ENCODE measurements at regions not wholly inside any gene's neighbourhood (a gene's known extent, or its start where the extent isn't known, plus 50 kb on each side); places are given as distances from the start of the nearest gene placed in this dataset.

DNA sequence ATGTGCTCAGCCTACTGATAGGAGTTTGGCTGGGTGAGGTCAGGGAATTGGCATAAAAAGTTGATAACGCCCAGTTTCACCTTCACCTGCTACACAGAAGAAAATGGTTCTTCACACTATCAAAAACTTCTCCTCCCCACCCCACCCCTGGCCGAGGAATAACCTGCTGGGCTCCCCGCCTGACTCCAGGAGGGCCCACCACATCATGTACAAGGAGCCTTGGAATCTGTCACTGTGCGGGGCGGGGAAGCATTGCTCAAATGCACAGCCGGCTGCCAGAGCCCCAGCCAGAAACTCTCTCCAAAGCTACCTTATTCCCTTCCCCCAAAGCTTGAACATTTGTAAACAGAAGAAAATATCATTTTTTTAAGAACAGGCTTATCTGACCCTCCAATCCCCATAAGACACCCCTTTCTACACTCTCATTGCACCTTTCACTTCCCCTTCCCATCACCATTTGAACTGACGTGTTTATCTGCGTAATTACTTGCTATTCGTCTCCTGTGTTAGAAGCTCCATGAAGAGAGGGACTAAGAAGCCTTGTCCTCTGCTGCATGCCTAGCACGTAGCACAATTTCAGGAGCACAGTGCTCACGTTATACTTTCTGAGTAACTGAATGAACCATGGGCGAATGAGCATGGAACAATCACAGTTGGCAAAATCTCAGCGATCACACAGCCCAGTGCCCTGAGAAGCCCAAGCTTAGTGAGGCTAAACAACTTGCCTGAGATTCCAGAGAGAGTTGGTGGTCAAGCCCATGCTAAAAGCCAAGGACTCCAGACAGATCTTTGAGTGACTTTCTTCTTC lies 82.9 kb downstream of the HES1 start:
- Mint-ChIP-seq H3K27ac (ENCODE audit: unreplicated experiment) (no peak overlapping the region), H3K36me3 (ENCODE audit: unreplicated experiment) (no peaks in the 10 kb centered on the region), H3K27me3 (ENCODE audit: unreplicated experiment) (peaks cover 76% of the 10 kb centered on the region), H3K9me3 (ENCODE audit: unreplicated experiment) (no peaks in the 10 kb centered on the region), H3K4me3 (ENCODE audit: unreplicated experiment) (no peak overlapping the region), H3K4me1 (ENCODE audit: unreplicated experiment) (no peaks in the 10 kb centered on the region)
- no peak for DNase-seq (ENCODE audit: extremely low spot score, unreplicated experiment)
- TF ChIP-seq, protein P1, sequence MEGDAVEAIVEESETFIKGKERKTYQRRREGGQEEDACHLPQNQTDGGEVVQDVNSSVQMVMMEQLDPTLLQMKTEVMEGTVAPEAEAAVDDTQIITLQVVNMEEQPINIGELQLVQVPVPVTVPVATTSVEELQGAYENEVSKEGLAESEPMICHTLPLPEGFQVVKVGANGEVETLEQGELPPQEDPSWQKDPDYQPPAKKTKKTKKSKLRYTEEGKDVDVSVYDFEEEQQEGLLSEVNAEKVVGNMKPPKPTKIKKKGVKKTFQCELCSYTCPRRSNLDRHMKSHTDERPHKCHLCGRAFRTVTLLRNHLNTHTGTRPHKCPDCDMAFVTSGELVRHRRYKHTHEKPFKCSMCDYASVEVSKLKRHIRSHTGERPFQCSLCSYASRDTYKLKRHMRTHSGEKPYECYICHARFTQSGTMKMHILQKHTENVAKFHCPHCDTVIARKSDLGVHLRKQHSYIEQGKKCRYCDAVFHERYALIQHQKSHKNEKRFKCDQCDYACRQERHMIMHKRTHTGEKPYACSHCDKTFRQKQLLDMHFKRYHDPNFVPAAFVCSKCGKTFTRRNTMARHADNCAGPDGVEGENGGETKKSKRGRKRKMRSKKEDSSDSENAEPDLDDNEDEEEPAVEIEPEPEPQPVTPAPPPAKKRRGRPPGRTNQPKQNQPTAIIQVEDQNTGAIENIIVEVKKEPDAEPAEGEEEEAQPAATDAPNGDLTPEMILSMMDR (IDR thresholded peaks at IDR 0.05), result no peak

DNA sequence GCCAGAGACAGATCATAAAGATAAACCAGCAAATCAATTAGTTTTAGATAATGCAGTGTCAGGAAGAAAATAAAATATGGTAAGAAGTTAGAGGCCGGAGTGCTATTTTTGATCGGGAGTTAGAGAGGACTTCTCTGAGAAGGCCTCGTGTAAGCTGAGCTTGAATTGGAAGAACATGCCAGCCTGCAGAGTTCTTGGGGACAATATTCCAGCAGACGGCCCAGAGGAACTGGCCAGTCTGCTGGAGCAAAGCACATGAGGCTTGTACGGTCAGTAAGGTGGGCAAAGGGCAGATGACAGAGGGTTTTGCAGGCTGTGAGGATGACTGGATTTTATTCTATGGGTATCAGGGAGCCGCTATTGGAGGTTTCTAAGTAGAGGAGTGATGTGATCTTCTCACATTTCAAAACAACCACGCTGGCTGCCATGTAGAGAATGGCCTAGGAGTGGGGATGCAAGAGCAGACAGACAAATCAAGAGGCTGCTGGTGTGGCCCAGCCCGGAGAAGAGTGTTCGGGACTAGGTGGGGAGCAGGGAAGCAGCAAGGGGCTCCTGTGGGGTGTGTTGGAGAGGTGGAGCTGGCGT lies 84.0 kb downstream of the HES1 start:
- TF ChIP-seq, protein P1 (IDR thresholded peaks at IDR 0.05), result no peak
- Mint-ChIP-seq H3K27ac (ENCODE audit: unreplicated experiment) (no peak overlapping the region), H3K36me3 (ENCODE audit: unreplicated experiment) (no peaks in the 10 kb centered on the region), H3K9me3 (ENCODE audit: unreplicated experiment) (no peaks in the 10 kb centered on the region), H3K4me3 (ENCODE audit: unreplicated experiment) (no peak overlapping the region), H3K4me1 (ENCODE audit: unreplicated experiment) (peaks cover 4% of the 10 kb centered on the region), H3K27me3 (ENCODE audit: unreplicated experiment) (peaks cover 79% of the 10 kb centered on the region)
- no peak for DNase-seq (ENCODE audit: extremely low spot score, unreplicated experiment)

DNA sequence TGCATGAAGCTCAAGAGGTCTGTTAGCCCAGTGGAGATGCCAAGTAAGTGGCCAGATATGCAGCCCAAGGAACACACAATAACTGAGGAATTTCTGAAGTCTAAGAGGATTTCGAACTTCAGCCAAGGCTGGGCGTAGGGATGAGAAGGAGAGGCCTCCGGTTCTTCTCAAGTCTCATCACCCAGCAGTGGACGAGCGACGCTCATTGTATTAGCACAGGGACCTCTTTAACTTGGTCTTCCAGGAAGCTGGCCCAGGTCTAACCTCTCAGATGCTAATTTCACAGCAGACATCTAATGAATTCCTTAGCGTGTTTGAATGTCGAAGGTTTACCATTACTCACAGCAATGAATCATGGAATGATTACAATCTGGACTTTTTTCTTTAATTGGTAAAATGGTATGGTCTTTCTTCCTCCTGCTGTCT lies 85.0 kb downstream of the HES1 start:
- H3K4me3 Mint-ChIP-seq (ENCODE audit: unreplicated experiment), result no peak overlapping the region
- peaks cover 8% of the 10 kb centered on the region for H3K4me1 Mint-ChIP-seq (ENCODE audit: unreplicated experiment)
- H3K9me3 Mint-ChIP-seq (ENCODE audit: unreplicated experiment), result no peaks in the 10 kb centered on the region
- no peaks in the 10 kb centered on the region for H3K36me3 Mint-ChIP-seq (ENCODE audit: unreplicated experiment)
- H3K27me3 Mint-ChIP-seq (ENCODE audit: unreplicated experiment), result peaks cover 80% of the 10 kb centered on the region
- TF ChIP-seq, protein P1 (IDR thresholded peaks at IDR 0.05), result no peak
- no peak for DNase-seq (ENCODE audit: extremely low spot score, unreplicated experiment)
- no peak overlapping the region for H3K27ac Mint-ChIP-seq (ENCODE audit: unreplicated experiment)

DNA sequence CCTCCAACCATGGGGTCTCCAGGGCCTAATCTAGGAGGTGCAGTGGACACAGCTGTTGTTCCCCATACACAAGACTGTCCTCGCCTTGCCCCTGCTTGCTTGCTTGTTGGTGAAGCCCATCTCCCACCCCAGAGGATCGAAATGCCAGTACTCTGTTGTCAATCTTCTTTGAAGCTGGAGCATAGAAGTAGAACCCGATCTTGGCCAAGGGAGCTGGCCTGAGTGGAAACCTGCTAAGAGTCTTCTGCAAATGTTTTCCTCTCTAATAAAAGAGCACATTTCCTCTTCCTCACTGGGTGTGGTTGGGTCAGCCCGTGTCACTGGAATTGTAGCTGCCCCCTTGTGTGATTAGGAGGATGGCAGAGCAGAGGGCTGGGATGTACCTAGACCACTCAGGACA lies 85.4 kb downstream of the HES1 start:
- Mint-ChIP-seq H3K36me3 (ENCODE audit: unreplicated experiment) (no peaks in the 10 kb centered on the region), H3K9me3 (ENCODE audit: unreplicated experiment) (no peaks in the 10 kb centered on the region), H3K27ac (ENCODE audit: unreplicated experiment) (no peak overlapping the region), H3K4me1 (ENCODE audit: unreplicated experiment) (peaks cover 8% of the 10 kb centered on the region), H3K4me3 (ENCODE audit: unreplicated experiment) (no peak overlapping the region), H3K27me3 (ENCODE audit: unreplicated experiment) (peaks cover 80% of the 10 kb centered on the region)
- TF ChIP-seq, protein P1 (IDR thresholded peaks at IDR 0.05), result no peak
- no peak for DNase-seq (ENCODE audit: extremely low spot score, unreplicated experiment)

DNA sequence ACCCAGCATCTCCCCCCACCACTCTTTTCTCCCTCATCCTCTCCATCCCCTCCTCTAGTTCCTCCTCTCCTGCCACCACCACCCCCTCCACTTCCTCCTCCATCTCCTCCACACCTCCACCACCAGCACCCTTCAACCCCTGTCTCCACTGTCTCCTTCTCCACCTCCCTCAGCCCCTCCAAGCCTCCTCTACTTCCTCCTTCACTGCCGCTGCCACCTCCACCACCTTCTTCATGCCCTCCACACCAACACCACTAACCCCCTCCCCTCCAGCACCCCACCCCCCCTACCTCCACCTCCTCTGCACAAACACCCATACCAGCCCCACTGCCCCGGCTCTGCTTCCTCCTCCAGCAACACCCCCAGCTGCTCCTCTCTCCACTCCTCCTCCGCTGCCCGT lies 88.0 kb downstream of the HES1 start:
- Mint-ChIP-seq H3K4me1 (ENCODE audit: unreplicated experiment) (peaks cover 8% of the 10 kb centered on the region), H3K27me3 (ENCODE audit: unreplicated experiment) (peaks cover 84% of the 10 kb centered on the region)

More for the DNA sequence above, 88.0 kb downstream of the HES1 start:
- TF ChIP-seq, protein P1 (IDR thresholded peaks at IDR 0.05), result no peak
- peaks cover 3% of the 10 kb centered on the region for H3K36me3 Mint-ChIP-seq (ENCODE audit: unreplicated experiment)
- H3K27ac Mint-ChIP-seq (ENCODE audit: unreplicated experiment), result no peak overlapping the region
- H3K9me3 Mint-ChIP-seq (ENCODE audit: unreplicated experiment), result no peaks in the 10 kb centered on the region
- no peak for DNase-seq (ENCODE audit: extremely low spot score, unreplicated experiment)
- H3K4me3 Mint-ChIP-seq (ENCODE audit: unreplicated experiment), result no peak overlapping the region

All from osteocyte (in vitro differentiated cells).